Mammary epithelial cell (primary cell): ENCODE measurements at regions not wholly inside any gene's neighbourhood (a gene's known extent, or its start where the extent isn't known, plus 50 kb on each side); places are given as distances from the start of the nearest gene placed in this dataset.

Experiments
- EZH2 ChIP-seq: IDR thresholded peaks from 2 replicates; pipeline ENCODE4 v1.6.1; 2012; ENCODE audit warnings: low read length, inconsistent platforms, borderline replicate concordance
- TF ChIP-seq, protein P1 (sequence below), 2 donors: IDR thresholded peaks in 1 of 2; conservative IDR thresholded peaks in 1 of 2; 2 replicates each; pipeline ENCODE4 v1.5.1; 2011 to 2012; ENCODE audit warnings: inconsistent platforms in 2 of 2, low read length in 2 of 2, mild to moderate bottlenecking in 2 of 2, control low read depth in 1 of 2, low read depth in 1 of 2; ENCODE audit not compliant: insufficient read depth in 1 of 2; ENCODE audit errors: extremely low read depth in 1 of 2

DNA sequence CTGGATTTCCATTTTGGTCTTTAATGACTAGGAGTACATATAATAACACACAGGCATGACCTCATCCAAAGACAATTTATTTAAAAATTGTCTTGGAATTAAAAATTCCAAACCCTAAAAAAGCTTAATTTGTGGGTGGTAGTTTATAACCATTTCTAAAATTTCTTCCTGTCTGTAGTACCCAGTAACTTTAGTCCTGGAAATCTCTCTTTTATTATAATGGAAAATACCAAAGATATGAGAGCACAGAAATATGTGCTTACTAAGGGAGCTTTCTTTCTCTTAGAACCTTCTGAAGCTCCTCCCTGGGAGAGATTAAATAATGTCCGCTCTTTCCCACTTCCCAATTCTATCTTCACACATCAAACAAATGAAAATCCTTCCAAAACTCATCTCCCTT lies 70.5 kb upstream of the PRL start:
- TF ChIP-seq, protein P1, sequence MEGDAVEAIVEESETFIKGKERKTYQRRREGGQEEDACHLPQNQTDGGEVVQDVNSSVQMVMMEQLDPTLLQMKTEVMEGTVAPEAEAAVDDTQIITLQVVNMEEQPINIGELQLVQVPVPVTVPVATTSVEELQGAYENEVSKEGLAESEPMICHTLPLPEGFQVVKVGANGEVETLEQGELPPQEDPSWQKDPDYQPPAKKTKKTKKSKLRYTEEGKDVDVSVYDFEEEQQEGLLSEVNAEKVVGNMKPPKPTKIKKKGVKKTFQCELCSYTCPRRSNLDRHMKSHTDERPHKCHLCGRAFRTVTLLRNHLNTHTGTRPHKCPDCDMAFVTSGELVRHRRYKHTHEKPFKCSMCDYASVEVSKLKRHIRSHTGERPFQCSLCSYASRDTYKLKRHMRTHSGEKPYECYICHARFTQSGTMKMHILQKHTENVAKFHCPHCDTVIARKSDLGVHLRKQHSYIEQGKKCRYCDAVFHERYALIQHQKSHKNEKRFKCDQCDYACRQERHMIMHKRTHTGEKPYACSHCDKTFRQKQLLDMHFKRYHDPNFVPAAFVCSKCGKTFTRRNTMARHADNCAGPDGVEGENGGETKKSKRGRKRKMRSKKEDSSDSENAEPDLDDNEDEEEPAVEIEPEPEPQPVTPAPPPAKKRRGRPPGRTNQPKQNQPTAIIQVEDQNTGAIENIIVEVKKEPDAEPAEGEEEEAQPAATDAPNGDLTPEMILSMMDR (conservative IDR thresholded peaks at IDR 0.05 in 1 of 2, IDR thresholded peaks at IDR 0.05 in 1 of 2; ENCODE audit: extremely low read depth in 1 of 2, insufficient read depth in 1 of 2, low read depth in 1 of 2, low read length in 2 of 2): no peak
- TF ChIP-seq EZH2: no peak
